ENCODE measurements at regions not wholly inside any gene's neighbourhood (a gene's known extent, or its start where the extent isn't known, plus 50 kb on each side); places are given as distances from the start of the nearest gene placed in this dataset.

DNA sequence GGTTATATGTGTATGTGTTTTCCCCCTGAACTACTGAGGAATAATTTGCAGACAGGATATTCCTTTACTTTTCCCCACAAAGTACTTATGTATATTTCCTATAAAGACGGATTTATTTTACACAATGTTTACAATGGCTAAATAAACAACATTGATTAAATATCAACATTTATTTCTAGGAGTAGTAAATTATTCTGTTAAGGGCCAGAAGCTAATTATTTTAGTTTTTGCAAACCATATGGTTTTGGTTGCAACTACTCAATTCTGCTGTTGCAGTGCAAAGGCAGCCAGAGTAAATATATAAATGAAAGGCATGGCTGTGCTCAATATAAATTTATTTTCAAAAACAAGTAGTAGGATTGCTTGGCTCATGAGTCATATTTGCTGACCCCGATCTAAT lies 907.1 kb upstream of the MBL2 start:
- TF ChIP-seq, protein P1, sequence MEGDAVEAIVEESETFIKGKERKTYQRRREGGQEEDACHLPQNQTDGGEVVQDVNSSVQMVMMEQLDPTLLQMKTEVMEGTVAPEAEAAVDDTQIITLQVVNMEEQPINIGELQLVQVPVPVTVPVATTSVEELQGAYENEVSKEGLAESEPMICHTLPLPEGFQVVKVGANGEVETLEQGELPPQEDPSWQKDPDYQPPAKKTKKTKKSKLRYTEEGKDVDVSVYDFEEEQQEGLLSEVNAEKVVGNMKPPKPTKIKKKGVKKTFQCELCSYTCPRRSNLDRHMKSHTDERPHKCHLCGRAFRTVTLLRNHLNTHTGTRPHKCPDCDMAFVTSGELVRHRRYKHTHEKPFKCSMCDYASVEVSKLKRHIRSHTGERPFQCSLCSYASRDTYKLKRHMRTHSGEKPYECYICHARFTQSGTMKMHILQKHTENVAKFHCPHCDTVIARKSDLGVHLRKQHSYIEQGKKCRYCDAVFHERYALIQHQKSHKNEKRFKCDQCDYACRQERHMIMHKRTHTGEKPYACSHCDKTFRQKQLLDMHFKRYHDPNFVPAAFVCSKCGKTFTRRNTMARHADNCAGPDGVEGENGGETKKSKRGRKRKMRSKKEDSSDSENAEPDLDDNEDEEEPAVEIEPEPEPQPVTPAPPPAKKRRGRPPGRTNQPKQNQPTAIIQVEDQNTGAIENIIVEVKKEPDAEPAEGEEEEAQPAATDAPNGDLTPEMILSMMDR (IDR thresholded peaks at IDR 0.05) = no peak
- no peak for TF ChIP-seq POLR2AphosphoS5 (IDR thresholded peaks at IDR 0.05)
- TF ChIP-seq EP300 (IDR thresholded peaks at IDR 0.05) = no peak
- TF ChIP-seq POLR2A (IDR thresholded peaks at IDR 0.05) = no peak
